DMS114 treated with DMSO at 0.1 percent for 48 hours (cell line): ENCODE measurements at regions not wholly inside any gene's neighbourhood (a gene's known extent, or its start where the extent isn't known, plus 50 kb on each side); places are given as distances from the start of the nearest gene placed in this dataset.
"Not testable (repeated sequence)": the region's sequence is repeated elsewhere in the genome, so short reads cannot be mapped to it uniquely, and the experiment has no call there.

Experiments used
- DNase-seq: peaks from one replicate; lab custom pipeline; 2025; ENCODE audit not compliant: unreplicated experiment; lab: John Stamatoyannopoulos, UW

- DNase-seq: no peak
These were observed 478.1 kb downstream of the TTLL7 start for GRCh38 chr1:83520797-83521196.

- DNase-seq: no peak
These were observed 482.6 kb downstream of the TTLL7 start for GRCh38 chr1:83516369-83516768.

GRCh38 chr1:83515578-83516154 lies 483.3 kb downstream of the TTLL7 start:
- no peak for DNase-seq

GRCh38 chr1:83512373-83513193 lies 486.3 kb downstream of the TTLL7 start:
- no peak for DNase-seq

GRCh38 chr1:83511146-83511726 lies 487.7 kb downstream of the TTLL7 start:
- DNase-seq: no peak

- no peak for DNase-seq
These were observed 489.6 kb downstream of the TTLL7 start for GRCh38 chr1:83509301-83509781.

GRCh38 chr1:83508485-83509151 lies 490.3 kb downstream of the TTLL7 start:
- DNase-seq: no peak

- DNase-seq: no peak
These were observed 493.8 kb downstream of the TTLL7 start for GRCh38 chr1:83505148-83505547.

- no peak for DNase-seq
These were observed 495.8 kb downstream of the TTLL7 start for GRCh38 chr1:83503153-83503552.

GRCh38 chr1:83500987-83501591 lies 497.8 kb downstream of the TTLL7 start:
- no peak for DNase-seq

GRCh38 chr1:83500531-83500930 lies 498.4 kb downstream of the TTLL7 start:
- no peak for DNase-seq

- no peak for DNase-seq
These were observed 498.9 kb downstream of the TTLL7 start for GRCh38 chr1:83499998-83500397.

- DNase-seq: no peak
These were observed 501.4 kb downstream of the TTLL7 start for GRCh38 chr1:83497563-83497962.

- DNase-seq: no peak
These were observed 503.4 kb downstream of the TTLL7 start for GRCh38 chr1:83495560-83495959.

- DNase-seq: no peak
These were observed 505.3 kb downstream of the TTLL7 start for GRCh38 chr1:83493633-83494032.

- no peak for DNase-seq
These were observed 507.0 kb downstream of the TTLL7 start for GRCh38 chr1:83491930-83492329.

- no peak for DNase-seq
These were observed 507.9 kb downstream of the TTLL7 start for GRCh38 chr1:83490988-83491387.

- not testable (repeated sequence) for DNase-seq
These were observed 510.8 kb downstream of the TTLL7 start for GRCh38 chr1:83488105-83488504.

- DNase-seq: not testable (repeated sequence)
These were observed 511.5 kb downstream of the TTLL7 start for GRCh38 chr1:83487460-83487859.

- not testable (repeated sequence) for DNase-seq
These were observed 513.5 kb downstream of the TTLL7 start for GRCh38 chr1:83485314-83486019.
